A549 (cell line): ENCODE measurements at regions not wholly inside any gene's neighbourhood (a gene's known extent, or its start where the extent isn't known, plus 50 kb on each side); places are given as distances from the start of the nearest gene placed in this dataset.

ENCODE experiments used
- ATAC-seq, 2 experiments: fragments of 200-7000 bp in 1 of 2; fragments of >200 bp in 1 of 2; cut with Nextera tagmentation in 1 of 2; cut with Tn5 transposase in 1 of 2; 3 replicates each; pipeline versions ENCODE4 v1.8.0 to v1.9.1; 2018 to 2020; ENCODE audit warnings: mild to moderate bottlenecking in 1 of 2, moderate library complexity in 1 of 2
- CTCF ChIA-PET: fragments of 300-600 bp; sonication (Branson Sonifier 250); formaldehyde crosslinking; extraction: SDS; loops from one replicate; lab custom pipeline; 2021; ENCODE audit warnings: antibody characterized with exemption, inconsistent platforms; lab: Yijun Ruan, JAX
- POLR2A ChIA-PET: fragments of 350-600 bp; formaldehyde crosslinking; extraction: SDS; loops from one replicate; lab custom pipeline; 2021; ENCODE audit warnings: antibody characterized with exemption, inconsistent platforms; lab: Yijun Ruan, JAX
- DNase-seq, 2 experiments: peaks; one replicate each; pipeline versions ENCODE4 v3.0.0 to v3.0.0-alpha.2; 2011 to 2016; ENCODE audit warnings: low read depth in 1 of 2, low spot score in 1 of 2
- FAIRE-seq: peaks from 2 replicates; lab custom pipeline; 2011; peaks lifted over from hg19 to GRCh38; lab: Jason Lieb, UNC
- H3K27ac ChIP-seq, 2 experiments: fragments of >200 bp; sonication (Bioruptor Twin); formaldehyde crosslinking; 3 replicates each; pipeline ENCODE4 v1.5.1; 2016 to 2017
- H3K4me1 ChIP-seq: fragments of >200 bp; sonication (Bioruptor Twin); formaldehyde crosslinking; 3 replicates; pipeline ENCODE4 v1.6.1; 2016
- H3K4me2 ChIP-seq: fragments of >200 bp; sonication (Bioruptor Twin); formaldehyde crosslinking; 3 replicates; pipeline ENCODE4 v1.6.1; 2016
- H3K4me3 ChIP-seq: fragments of >200 bp; sonication (Bioruptor Twin); formaldehyde crosslinking; 3 replicates; pipeline ENCODE4 v1.5.1; 2016
- H3K9me3 ChIP-seq: fragments of >200 bp; sonication (Bioruptor Twin); formaldehyde crosslinking; 3 replicates; pipeline ENCODE4 v1.6.1; 2016
- BCL3 ChIP-seq: fragments of >200 bp; sonication (Bioruptor Twin); formaldehyde crosslinking; IDR thresholded peaks from 3 replicates; pipeline ENCODE4 v1.6.1; 2016
- BHLHE40 ChIP-seq: IDR thresholded peaks from 2 replicates; pipeline ENCODE4 v1.6.1; 2012; ENCODE audit warnings: low read depth, low read length, inconsistent platforms
- CBX2 ChIP-seq: fragments of 200-600 bp; sonication (generic); IDR thresholded peaks from 2 replicates; pipeline ENCODE4 v1.6.1; 2016; ENCODE audit warnings: low read depth, mild to moderate bottlenecking, borderline replicate concordance
- CBX8 ChIP-seq: fragments of 200-600 bp; sonication (generic); IDR thresholded peaks from 2 replicates; pipeline ENCODE4 v1.6.1; 2016
- CEBPB ChIP-seq, 2 experiments: fragments of >200 bp in 1 of 2; sonication (Bioruptor Twin) in 1 of 2; formaldehyde crosslinking in 1 of 2; IDR thresholded peaks; 2 replicates each; pipeline ENCODE4 v1.6.1; 2012 to 2016
- CHD4 ChIP-seq: fragments of 200-600 bp; sonication (generic); IDR thresholded peaks from 2 replicates; pipeline ENCODE4 v1.6.1; 2016; ENCODE audit warnings: antibody characterized with exemption, mild to moderate bottlenecking, borderline replicate concordance
- EHF ChIP-seq: fragments of 250-450 bp; sonication (Bioruptor Pico); IDR thresholded peaks from 2 replicates; pipeline ENCODE4 v1.5.0; 2020; ENCODE audit warnings: mild to moderate bottlenecking
- HEYL ChIP-seq: fragments of 250-450 bp; sonication (Bioruptor Pico); IDR thresholded peaks from 2 replicates; pipeline ENCODE4 v1.8.0; 2021; ENCODE audit warnings: mild to moderate bottlenecking, moderate library complexity
- HMGXB4 ChIP-seq: fragments of 250-450 bp; sonication (Bioruptor Pico); IDR thresholded peaks from 2 replicates; pipeline ENCODE4 v1.5.0; 2021; ENCODE audit warnings: mild to moderate bottlenecking, moderate library complexity, borderline replicate concordance
- HOXA7 ChIP-seq: fragments of 250-450 bp; sonication (Bioruptor Pico); IDR thresholded peaks from 2 replicates; pipeline ENCODE4 v1.5.0; 2020; ENCODE audit warnings: mild to moderate bottlenecking, moderate library complexity
- HOXB5 ChIP-seq: fragments of 250-450 bp; sonication (Bioruptor Pico); IDR thresholded peaks from 2 replicates; pipeline ENCODE4 v1.5.0; 2020; ENCODE audit warnings: mild to moderate bottlenecking, moderate library complexity
- JUN ChIP-seq, 2 experiments: fragments of >200 bp; sonication (Bioruptor Twin); formaldehyde crosslinking; IDR thresholded peaks; 2 replicates in 1 of 2; 3 replicates in 1 of 2; pipeline ENCODE4 v1.6.1; 2016 to 2017
- MYC ChIP-seq: IDR thresholded peaks from 2 replicates; pipeline ENCODE4 v1.6.1; 2012; ENCODE audit warnings: mild to moderate bottlenecking, inconsistent platforms, low read length, improper control_type of control experiment, borderline replicate concordance
- NFE2L2 ChIP-seq: fragments of 150-350 bp; conservative IDR thresholded peaks from 2 replicates; pipeline ENCODE4 v1.6.1; 2014; ENCODE audit warnings: low read length
- RCOR1 ChIP-seq: fragments of 150-350 bp; IDR thresholded peaks from 2 replicates; pipeline ENCODE4 v1.6.1; 2014; ENCODE audit warnings: antibody characterized with exemption, low read length, low read depth
- RNF2 ChIP-seq: fragments of 200-600 bp; sonication (generic); IDR thresholded peaks from 2 replicates; pipeline ENCODE4 v1.6.1; 2016; ENCODE audit warnings: low read depth, mild to moderate bottlenecking, antibody characterized with exemption, moderate library complexity, borderline replicate concordance
- SMC3 ChIP-seq: fragments of >200 bp; sonication (Bioruptor Twin); formaldehyde crosslinking; IDR thresholded peaks from 3 replicates; pipeline ENCODE4 v1.6.1; 2018; ENCODE audit warnings: inconsistent platforms
- SREBF2 ChIP-seq: fragments of 450-650 bp; IDR thresholded peaks from 2 replicates; pipeline ENCODE4 v1.6.1; 2014; ENCODE audit warnings: mild to moderate bottlenecking, moderate library complexity
- TP53 ChIP-seq: fragments of 250-450 bp; sonication (Bioruptor Pico); IDR thresholded peaks from 2 replicates; pipeline ENCODE4 v1.5.0; 2021; ENCODE audit warnings: mild to moderate bottlenecking, moderate library complexity
- USF2 ChIP-seq: fragments of 450-650 bp; IDR thresholded peaks from 2 replicates; pipeline ENCODE4 v1.6.1; 2014; ENCODE audit warnings: antibody characterized with exemption
- ZFP36 ChIP-seq: fragments of 450-650 bp; IDR thresholded peaks from 2 replicates; pipeline ENCODE4 v1.6.1; 2014; ENCODE audit warnings: borderline replicate concordance; ENCODE audit not compliant: partially characterized antibody
- ZSCAN20 ChIP-seq: fragments of 250-450 bp; sonication (Bioruptor Pico); IDR thresholded peaks from 2 replicates; pipeline ENCODE4 v1.8.0; 2022; ENCODE audit warnings: mild to moderate bottlenecking, moderate library complexity
- WGBS: methylation state at CpG from one replicate; pipeline ENCODE4 v1.1.6; 2017; ENCODE audit errors: missing lambda C conversion rate; 5-methylcytosine and 5-hydroxymethylcytosine counted together
- TF ChIP-seq, protein P1 (sequence below): IDR thresholded peaks from 2 replicates; pipeline ENCODE4 v1.6.1; 2012; ENCODE audit warnings: low read depth, borderline replicate concordance

DNA sequence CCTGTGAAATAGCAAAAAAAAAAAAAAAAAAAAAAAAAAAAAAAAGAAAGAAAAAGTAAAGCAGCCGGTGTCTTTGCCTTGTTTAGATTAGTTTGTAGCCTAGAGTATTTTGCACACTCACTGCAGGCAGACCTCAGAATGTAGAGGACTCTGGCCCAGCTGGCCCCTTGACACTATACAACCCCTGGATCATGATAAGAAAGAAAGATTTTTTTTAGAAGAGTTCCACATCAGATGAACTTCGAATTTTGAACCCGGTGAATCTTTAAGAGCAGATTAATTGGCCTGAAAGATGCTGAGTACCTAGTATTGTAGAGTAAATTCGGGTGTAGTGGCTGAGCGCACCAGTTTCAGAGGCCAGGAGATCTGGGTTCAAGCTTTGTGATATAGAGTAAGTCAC, 727.7 kb upstream of the GOLIM4 start:
- Histone ChIP-seq H3K4me3 (no peak overlapping the region), H3K27ac (no peak overlapping the region), H3K9me3 (no peaks in the 10 kb centered on the region), H3K4me2 (no peak overlapping the region), H3K4me1 (no peaks in the 10 kb centered on the region)
- ATAC-seq (no peak), FAIRE-seq (no peak), DNase-seq (no peak)
- CTCF ChIA-PET = interaction anchor here (1.0 kb wide), 1 partner anchor 24 kb away, joined by 4 read pairs; no protein-coding TSS in a partner anchor
- TF ChIP-seq CBX8 (no peak), JUN (IDR thresholded peaks at IDR 0.05) (no peak)
- 17% methylated on average over 5 of the region's 5 CpGs for WGBS
- POLR2A ChIA-PET = no interaction called here

GRCh38 chr3:168820810-168821415, 725.2 kb upstream of the GOLIM4 start:
- CTCF ChIA-PET = no interaction called here
- WGBS = 37% methylated on average over 8 of the region's 8 CpGs

GRCh38 chr3:168817177-168817576, 721.5 kb upstream of the GOLIM4 start:
- DNase-seq (no peak), FAIRE-seq (no peak), ATAC-seq (no peak)
- H3K4me1 ChIP-seq = no peaks in the 10 kb centered on the region
- TF ChIP-seq TP53 (CRISPR knock-in tag) (no peak), ZFP36 (no peak), HOXA7 (no peak)
- H3K9me3 ChIP-seq = no peaks in the 10 kb centered on the region
- 58% methylated on average over 4 of the region's 4 CpGs for WGBS
- CTCF ChIA-PET = interaction anchor here (1.5 kb wide), 1 partner anchor 30 kb away, joined by 4 read pairs; no protein-coding TSS in a partner anchor
- no peak overlapping the region for H3K4me2 ChIP-seq
- H3K4me3 ChIP-seq = no peak overlapping the region
- no peak overlapping the region for H3K27ac ChIP-seq
- POLR2A ChIA-PET = no interaction called here

More at GRCh38 chr3:168820810-168821415, 725.2 kb upstream of the GOLIM4 start:
- POLR2A ChIA-PET = no interaction called here
- Histone ChIP-seq H3K4me2 (no peak overlapping the region), H3K9me3 (no peaks in the 10 kb centered on the region), H3K4me1 (no peaks in the 10 kb centered on the region), H3K4me3 (no peak overlapping the region), H3K27ac (no peak overlapping the region)
- ATAC-seq (no peak), FAIRE-seq (no peak), DNase-seq (no peak)
- TF ChIP-seq RCOR1 (no peak), BCL3 (no peak), CHD4 (no peak), ZSCAN20 (CRISPR knock-in tag) (no peak), RNF2 (no peak), CBX2 (no peak), HEYL (CRISPR knock-in tag) (no peak)
- TF ChIP-seq, protein P1, sequence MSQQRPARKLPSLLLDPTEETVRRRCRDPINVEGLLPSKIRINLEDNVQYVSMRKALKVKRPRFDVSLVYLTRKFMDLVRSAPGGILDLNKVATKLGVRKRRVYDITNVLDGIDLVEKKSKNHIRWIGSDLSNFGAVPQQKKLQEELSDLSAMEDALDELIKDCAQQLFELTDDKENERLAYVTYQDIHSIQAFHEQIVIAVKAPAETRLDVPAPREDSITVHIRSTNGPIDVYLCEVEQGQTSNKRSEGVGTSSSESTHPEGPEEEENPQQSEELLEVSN = no peak

- no peak for TF ChIP-seq CEBPB (IDR thresholded peaks at IDR 0.05)
- no peak overlapping the region for H3K4me2 ChIP-seq
- WGBS = 3% methylated on average over 2 of the region's 2 CpGs
- H3K27ac ChIP-seq = no peak overlapping the region
- no peaks in the 10 kb centered on the region for H3K4me1 ChIP-seq
- POLR2A ChIA-PET = no interaction called here
- ATAC-seq (no peak), FAIRE-seq (no peak), DNase-seq (no peak)
- no peaks in the 10 kb centered on the region for H3K9me3 ChIP-seq
- H3K4me3 ChIP-seq = no peak overlapping the region
- CTCF ChIA-PET = interaction anchor here (1.5 kb wide), 1 partner anchor 31 kb away, joined by 4 read pairs; no protein-coding TSS in a partner anchor
Observed at GRCh38 chr3:168815946-168816345, 720.2 kb upstream of the GOLIM4 start.

GRCh38 chr3:168813225-168813802, 717.6 kb upstream of the GOLIM4 start:
- Histone ChIP-seq H3K4me3 (no peak overlapping the region), H3K4me2 (no peak overlapping the region), H3K9me3 (no peaks in the 10 kb centered on the region), H3K27ac (no peak overlapping the region), H3K4me1 (no peaks in the 10 kb centered on the region)
- 68% methylated on average over 2 of the region's 2 CpGs for WGBS
- ATAC-seq = no peak
- no peak for FAIRE-seq
- no peak for DNase-seq
- POLR2A ChIA-PET = no interaction called here
- CTCF ChIA-PET = no interaction called here
- TF ChIP-seq BHLHE40 (no peak), CBX8 (no peak), CEBPB (IDR thresholded peaks at IDR 0.05) (no peak), HOXB5 (CRISPR knock-in tag) (no peak), SREBF2 (no peak), NFE2L2 (no peak), EHF (CRISPR knock-in tag) (no peak), CHD4 (no peak), USF2 (no peak), RCOR1 (no peak), HMGXB4 (CRISPR knock-in tag) (no peak), SMC3 (no peak), MYC (no peak)
